ENCODE measurements at regions not wholly inside any gene's neighbourhood (a gene's known extent, or its start where the extent isn't known, plus 50 kb on each side); places are given as distances from the start of the nearest gene placed in this dataset.

- DNase-seq: no peak
Observed at GRCh38 chr6:166687879-166688205, 60.8 kb upstream of the RPS6KA2 start.

- DNase-seq: no peak
Observed at GRCh38 chr6:166687070-166687878, 60.2 kb upstream of the RPS6KA2 start.

GRCh38 chr6:166686317-166686716 is 59.3 kb upstream of the RPS6KA2 start:
- no peak for DNase-seq

GRCh38 chr6:166684866-166685265 is 57.8 kb upstream of the RPS6KA2 start:
- no peak for DNase-seq

GRCh38 chr6:166684170-166684569 is 57.1 kb upstream of the RPS6KA2 start:
- DNase-seq: no peak

- DNase-seq: no peak
Observed at GRCh38 chr6:166683477-166683876, 56.4 kb upstream of the RPS6KA2 start.

GRCh38 chr6:166679566-166679965 is 52.5 kb upstream of the RPS6KA2 start:
- DNase-seq: no peak

- DNase-seq: no peak
Observed at GRCh38 chr6:166678426-166678825, 51.4 kb upstream of the RPS6KA2 start.

- DNase-seq: no peak
Observed at GRCh38 chr6:166677941-166678340, 50.9 kb upstream of the RPS6KA2 start.

All from NCI-H1694 treated with DMSO at 0.1 percent for 48 hours (cell line).